GM23338 (cell line): ENCODE measurements at regions not wholly inside any gene's neighbourhood (a gene's known extent, or its start where the extent isn't known, plus 50 kb on each side); places are given as distances from the start of the nearest gene placed in this dataset.

Experiments
- ATAC-seq: fragments of 200-7000 bp; cut with Tn5 transposase; 3 replicates; pipeline ENCODE4 v1.9.1; 2020
- DNase-seq: peaks from one replicate; pipeline ENCODE4 v3.0.0-alpha.2; 2015; ENCODE audit warnings: low spot score
- H2AFZ ChIP-seq: fragments of 200-600 bp; sonication (generic); 2 replicates; pipeline ENCODE4 v1.8.0; 2016; ENCODE audit warnings: antibody characterized with exemption, mild to moderate bottlenecking, moderate library complexity
- H3F3A ChIP-seq: fragments of 200-600 bp; sonication (generic); replicated peaks from 2 replicates; pipeline ENCODE4 v1.8.0; 2017; ENCODE audit warnings: antibody characterized with exemption, mixed run types, low read depth
- H3K27ac ChIP-seq: fragments of 200-600 bp; sonication (generic); 2 replicates; pipeline ENCODE4 v1.6.1; 2016; ENCODE audit warnings: low read depth
- H3K27me3 ChIP-seq: fragments of 200-600 bp; sonication (generic); 2 replicates; pipeline ENCODE4 v1.8.0; 2016; ENCODE audit warnings: mild to moderate bottlenecking, mixed run types, moderate library complexity; ENCODE audit not compliant: insufficient read depth
- H3K36me3 ChIP-seq: fragments of 200-600 bp; sonication (generic); 2 replicates; pipeline ENCODE4 v1.8.0; 2016; ENCODE audit warnings: mild to moderate bottlenecking; ENCODE audit not compliant: insufficient read depth
- H3K4me1 ChIP-seq: fragments of 200-600 bp; sonication (generic); 2 replicates; pipeline ENCODE4 v1.8.0; 2016; ENCODE audit warnings: mild to moderate bottlenecking, moderate library complexity; ENCODE audit not compliant: insufficient read depth
- H3K4me2 ChIP-seq: fragments of 200-600 bp; sonication (generic); 2 replicates; pipeline ENCODE4 v1.7.1; 2017; ENCODE audit warnings: mixed run types
- H3K4me3 ChIP-seq: fragments of 200-600 bp; sonication (generic); 2 replicates; pipeline ENCODE4 v1.6.1; 2016; ENCODE audit warnings: mixed run types
- H3K79me2 ChIP-seq: fragments of 200-600 bp; sonication (generic); replicated peaks from 2 replicates; pipeline ENCODE4 v1.8.0; 2017; ENCODE audit warnings: mild to moderate bottlenecking; ENCODE audit not compliant: insufficient read depth
- H3K9me2 ChIP-seq: fragments of 200-600 bp; sonication (generic); 2 replicates; pipeline ENCODE4 v1.8.0; 2017; ENCODE audit not compliant: insufficient read depth
- H4K20me1 ChIP-seq: fragments of 200-600 bp; sonication (generic); replicated peaks from 2 replicates; pipeline ENCODE4 v1.8.0; 2017; ENCODE audit warnings: mild to moderate bottlenecking; ENCODE audit not compliant: insufficient read depth
- H3K27ac Mint-ChIP-seq: 2 replicates; pipeline ENCODE4 v1.8.0; 2020; ENCODE audit warnings: inconsistent platforms, mild to moderate bottlenecking, moderate library complexity, mixed read lengths
- H3K27me3 Mint-ChIP-seq: 3 replicates; pipeline ENCODE4 v1.8.0; 2022; ENCODE audit warnings: low read depth, mild to moderate bottlenecking, moderate library complexity, mixed read lengths, inconsistent platforms; ENCODE audit not compliant: insufficient read depth, poor library complexity
- H3K36me3 Mint-ChIP-seq: 3 replicates; pipeline ENCODE4 v1.8.0; 2021; ENCODE audit warnings: low read depth, mild to moderate bottlenecking, inconsistent platforms, moderate library complexity, mixed read lengths
- H3K4me1 Mint-ChIP-seq: 3 replicates; pipeline ENCODE4 v1.8.0; 2020; ENCODE audit warnings: mild to moderate bottlenecking, inconsistent platforms, mixed read lengths
- H3K4me3 Mint-ChIP-seq: 3 replicates; pipeline ENCODE4 v1.8.0; 2021; ENCODE audit warnings: moderate library complexity, mild to moderate bottlenecking, inconsistent platforms, mixed read lengths
- H3K9me3 Mint-ChIP-seq: 3 replicates; pipeline ENCODE4 v1.8.0; 2020; ENCODE audit warnings: moderate library complexity, mild to moderate bottlenecking, inconsistent platforms, mixed read lengths
- EZH2 ChIP-seq: fragments of 200-600 bp; sonication (generic); IDR thresholded peaks from one replicate; pipeline ENCODE4 v1.8.0; 2017; ENCODE audit warnings: antibody characterized with exemption, mild to moderate bottlenecking, low read depth; ENCODE audit not compliant: unreplicated experiment
- NANOG ChIP-seq: IDR thresholded peaks from 2 replicates; pipeline ENCODE4 v1.6.1; 2016; ENCODE audit warnings: antibody characterized with exemption, borderline replicate concordance
- POLR2AphosphoS5 ChIP-seq: IDR thresholded peaks from 2 replicates; pipeline ENCODE4 v1.6.1; 2016; ENCODE audit warnings: antibody characterized with exemption, low read depth
- STAT1 ChIP-seq: IDR thresholded peaks from one replicate; pipeline ENCODE4 v1.6.1; 2016; ENCODE audit warnings: antibody characterized with exemption; ENCODE audit not compliant: unreplicated experiment
- ZNF114 ChIP-seq: fragments of 250-450 bp; sonication (Bioruptor Pico); IDR thresholded peaks from 2 replicates; pipeline ENCODE4 v1.5.0; 2020; ENCODE audit warnings: mild to moderate bottlenecking, moderate library complexity
- TF ChIP-seq, protein P1 (sequence below): IDR thresholded peaks from one replicate; pipeline ENCODE4 v1.6.1; 2018; ENCODE audit warnings: antibody characterized with exemption; ENCODE audit not compliant: unreplicated experiment
- TF ChIP-seq, protein P2 (sequence below), 2 experiments: fragments of 200-600 bp in 1 of 2; sonication (generic) in 1 of 2; conservative IDR thresholded peaks; 2 replicates each; pipeline versions ENCODE4 v1.5.1 to v1.6.1; 2016 to 2017; ENCODE audit warnings: antibody characterized with exemption in 2 of 2, low read depth in 2 of 2, mild to moderate bottlenecking in 2 of 2, moderate library complexity in 1 of 2
- TF ChIP-seq, protein P3 (sequence below): IDR thresholded peaks from 2 replicates; pipeline ENCODE4 v1.6.1; 2016; ENCODE audit warnings: antibody characterized with exemption
- TF ChIP-seq, protein P4 (sequence below): fragments of 250-450 bp; sonication (Bioruptor Pico); IDR thresholded peaks from 2 replicates; pipeline ENCODE4 v1.5.0; 2020; ENCODE audit warnings: mild to moderate bottlenecking, moderate library complexity

DNA sequence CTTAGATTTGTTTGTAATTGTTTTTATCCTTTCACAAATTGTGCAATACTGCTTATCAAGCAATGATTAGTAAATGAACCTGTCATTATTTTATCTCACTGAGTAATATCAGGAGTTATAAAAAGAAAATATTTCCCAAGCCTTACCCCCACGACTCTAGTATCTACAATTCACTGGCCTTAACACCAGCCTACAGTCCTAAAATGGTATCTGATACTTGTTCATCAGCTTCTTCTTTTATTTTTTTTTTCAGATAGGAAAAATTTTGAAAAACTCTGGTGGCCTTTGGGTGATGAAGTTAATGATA is 160.8 kb upstream of the FOXA2 start:
- Histone ChIP-seq H3K27me3 (no peaks in the 10 kb centered on the region), H3K79me2 (no peaks in the 10 kb centered on the region), H3F3A (no peaks in the 10 kb centered on the region), H3K4me1 (no peaks in the 10 kb centered on the region), H3K4me3 (no peak overlapping the region), H3K4me2 (no peak overlapping the region), H2AFZ (no peak overlapping the region), H3K36me3 (no peaks in the 10 kb centered on the region), H4K20me1 (no peaks in the 10 kb centered on the region), H3K9me2 (peaks cover 16% of the 10 kb centered on the region; the same call in 1 of the 2 replicates), H3K27ac (no peak overlapping the region)
- DNase-seq (no peak), ATAC-seq (no peak)
- no peak overlapping the region for H3K4me3 Mint-ChIP-seq
- H3K36me3 Mint-ChIP-seq, result no peaks in the 10 kb centered on the region
- H3K27ac Mint-ChIP-seq, result no peak overlapping the region
- TF ChIP-seq POLR2AphosphoS5 (no peak), ZNF114 (CRISPR knock-in tag) (no peak), NANOG (no peak), STAT1 (no peak), EZH2 (no peak)
- TF ChIP-seq, protein P1, sequence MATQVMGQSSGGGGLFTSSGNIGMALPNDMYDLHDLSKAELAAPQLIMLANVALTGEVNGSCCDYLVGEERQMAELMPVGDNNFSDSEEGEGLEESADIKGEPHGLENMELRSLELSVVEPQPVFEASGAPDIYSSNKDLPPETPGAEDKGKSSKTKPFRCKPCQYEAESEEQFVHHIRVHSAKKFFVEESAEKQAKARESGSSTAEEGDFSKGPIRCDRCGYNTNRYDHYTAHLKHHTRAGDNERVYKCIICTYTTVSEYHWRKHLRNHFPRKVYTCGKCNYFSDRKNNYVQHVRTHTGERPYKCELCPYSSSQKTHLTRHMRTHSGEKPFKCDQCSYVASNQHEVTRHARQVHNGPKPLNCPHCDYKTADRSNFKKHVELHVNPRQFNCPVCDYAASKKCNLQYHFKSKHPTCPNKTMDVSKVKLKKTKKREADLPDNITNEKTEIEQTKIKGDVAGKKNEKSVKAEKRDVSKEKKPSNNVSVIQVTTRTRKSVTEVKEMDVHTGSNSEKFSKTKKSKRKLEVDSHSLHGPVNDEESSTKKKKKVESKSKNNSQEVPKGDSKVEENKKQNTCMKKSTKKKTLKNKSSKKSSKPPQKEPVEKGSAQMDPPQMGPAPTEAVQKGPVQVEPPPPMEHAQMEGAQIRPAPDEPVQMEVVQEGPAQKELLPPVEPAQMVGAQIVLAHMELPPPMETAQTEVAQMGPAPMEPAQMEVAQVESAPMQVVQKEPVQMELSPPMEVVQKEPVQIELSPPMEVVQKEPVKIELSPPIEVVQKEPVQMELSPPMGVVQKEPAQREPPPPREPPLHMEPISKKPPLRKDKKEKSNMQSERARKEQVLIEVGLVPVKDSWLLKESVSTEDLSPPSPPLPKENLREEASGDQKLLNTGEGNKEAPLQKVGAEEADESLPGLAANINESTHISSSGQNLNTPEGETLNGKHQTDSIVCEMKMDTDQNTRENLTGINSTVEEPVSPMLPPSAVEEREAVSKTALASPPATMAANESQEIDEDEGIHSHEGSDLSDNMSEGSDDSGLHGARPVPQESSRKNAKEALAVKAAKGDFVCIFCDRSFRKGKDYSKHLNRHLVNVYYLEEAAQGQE, result no peak
- TF ChIP-seq, protein P2, sequence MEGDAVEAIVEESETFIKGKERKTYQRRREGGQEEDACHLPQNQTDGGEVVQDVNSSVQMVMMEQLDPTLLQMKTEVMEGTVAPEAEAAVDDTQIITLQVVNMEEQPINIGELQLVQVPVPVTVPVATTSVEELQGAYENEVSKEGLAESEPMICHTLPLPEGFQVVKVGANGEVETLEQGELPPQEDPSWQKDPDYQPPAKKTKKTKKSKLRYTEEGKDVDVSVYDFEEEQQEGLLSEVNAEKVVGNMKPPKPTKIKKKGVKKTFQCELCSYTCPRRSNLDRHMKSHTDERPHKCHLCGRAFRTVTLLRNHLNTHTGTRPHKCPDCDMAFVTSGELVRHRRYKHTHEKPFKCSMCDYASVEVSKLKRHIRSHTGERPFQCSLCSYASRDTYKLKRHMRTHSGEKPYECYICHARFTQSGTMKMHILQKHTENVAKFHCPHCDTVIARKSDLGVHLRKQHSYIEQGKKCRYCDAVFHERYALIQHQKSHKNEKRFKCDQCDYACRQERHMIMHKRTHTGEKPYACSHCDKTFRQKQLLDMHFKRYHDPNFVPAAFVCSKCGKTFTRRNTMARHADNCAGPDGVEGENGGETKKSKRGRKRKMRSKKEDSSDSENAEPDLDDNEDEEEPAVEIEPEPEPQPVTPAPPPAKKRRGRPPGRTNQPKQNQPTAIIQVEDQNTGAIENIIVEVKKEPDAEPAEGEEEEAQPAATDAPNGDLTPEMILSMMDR (conservative IDR thresholded peaks at IDR 0.05; ENCODE audit: low read depth in 2 of 2), result no peak
- TF ChIP-seq, protein P3, sequence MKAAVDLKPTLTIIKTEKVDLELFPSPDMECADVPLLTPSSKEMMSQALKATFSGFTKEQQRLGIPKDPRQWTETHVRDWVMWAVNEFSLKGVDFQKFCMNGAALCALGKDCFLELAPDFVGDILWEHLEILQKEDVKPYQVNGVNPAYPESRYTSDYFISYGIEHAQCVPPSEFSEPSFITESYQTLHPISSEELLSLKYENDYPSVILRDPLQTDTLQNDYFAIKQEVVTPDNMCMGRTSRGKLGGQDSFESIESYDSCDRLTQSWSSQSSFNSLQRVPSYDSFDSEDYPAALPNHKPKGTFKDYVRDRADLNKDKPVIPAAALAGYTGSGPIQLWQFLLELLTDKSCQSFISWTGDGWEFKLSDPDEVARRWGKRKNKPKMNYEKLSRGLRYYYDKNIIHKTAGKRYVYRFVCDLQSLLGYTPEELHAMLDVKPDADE, result no peak
- peaks cover 9% of the 10 kb centered on the region for H3K27me3 Mint-ChIP-seq
- H3K9me3 Mint-ChIP-seq, result peaks cover 4% of the 10 kb centered on the region; the same call in 2 of the 3 replicates
- no peaks in the 10 kb centered on the region for H3K4me1 Mint-ChIP-seq

DNA sequence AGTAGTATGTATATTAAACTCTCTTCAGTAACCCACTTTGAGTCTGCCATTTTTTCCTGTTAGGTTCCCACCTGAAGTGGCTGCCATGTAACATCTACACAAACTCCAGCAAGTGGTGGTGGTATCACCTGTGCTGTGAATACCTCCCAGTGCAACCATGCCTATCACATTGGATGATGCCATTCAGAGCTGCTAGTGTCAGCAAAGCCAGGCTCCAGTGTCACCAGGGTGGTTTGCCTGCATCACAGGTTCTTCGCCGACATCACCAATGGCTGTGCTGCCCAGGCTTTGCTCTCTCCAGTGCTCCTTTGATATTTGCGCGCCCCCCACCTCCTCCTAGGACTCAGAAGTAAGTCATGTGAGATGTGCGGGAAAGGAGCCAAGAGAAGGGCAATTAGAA is 162.6 kb upstream of the FOXA2 start:
- Histone ChIP-seq H3F3A (no peaks in the 10 kb centered on the region), H3K9me2 (peaks cover 11% of the 10 kb centered on the region; the same call in 1 of the 2 replicates), H3K4me2 (no peak overlapping the region), H2AFZ (no peak overlapping the region), H3K27me3 (no peaks in the 10 kb centered on the region), H3K79me2 (no peaks in the 10 kb centered on the region), H3K4me3 (no peak overlapping the region), H3K27ac (no peak overlapping the region), H3K36me3 (no peaks in the 10 kb centered on the region), H3K4me1 (no peaks in the 10 kb centered on the region), H4K20me1 (no peaks in the 10 kb centered on the region)
- Mint-ChIP-seq H3K36me3 (no peaks in the 10 kb centered on the region), H3K4me3 (no peak overlapping the region), H3K27me3 (peaks cover 9% of the 10 kb centered on the region), H3K4me1 (no peaks in the 10 kb centered on the region), H3K27ac (no peak overlapping the region), H3K9me3 (peaks cover 4% of the 10 kb centered on the region; the same call in 2 of the 3 replicates)
- DNase-seq (no peak), ATAC-seq (no peak)
- no peak for TF ChIP-seq POLR2AphosphoS5
- TF ChIP-seq, protein P4, sequence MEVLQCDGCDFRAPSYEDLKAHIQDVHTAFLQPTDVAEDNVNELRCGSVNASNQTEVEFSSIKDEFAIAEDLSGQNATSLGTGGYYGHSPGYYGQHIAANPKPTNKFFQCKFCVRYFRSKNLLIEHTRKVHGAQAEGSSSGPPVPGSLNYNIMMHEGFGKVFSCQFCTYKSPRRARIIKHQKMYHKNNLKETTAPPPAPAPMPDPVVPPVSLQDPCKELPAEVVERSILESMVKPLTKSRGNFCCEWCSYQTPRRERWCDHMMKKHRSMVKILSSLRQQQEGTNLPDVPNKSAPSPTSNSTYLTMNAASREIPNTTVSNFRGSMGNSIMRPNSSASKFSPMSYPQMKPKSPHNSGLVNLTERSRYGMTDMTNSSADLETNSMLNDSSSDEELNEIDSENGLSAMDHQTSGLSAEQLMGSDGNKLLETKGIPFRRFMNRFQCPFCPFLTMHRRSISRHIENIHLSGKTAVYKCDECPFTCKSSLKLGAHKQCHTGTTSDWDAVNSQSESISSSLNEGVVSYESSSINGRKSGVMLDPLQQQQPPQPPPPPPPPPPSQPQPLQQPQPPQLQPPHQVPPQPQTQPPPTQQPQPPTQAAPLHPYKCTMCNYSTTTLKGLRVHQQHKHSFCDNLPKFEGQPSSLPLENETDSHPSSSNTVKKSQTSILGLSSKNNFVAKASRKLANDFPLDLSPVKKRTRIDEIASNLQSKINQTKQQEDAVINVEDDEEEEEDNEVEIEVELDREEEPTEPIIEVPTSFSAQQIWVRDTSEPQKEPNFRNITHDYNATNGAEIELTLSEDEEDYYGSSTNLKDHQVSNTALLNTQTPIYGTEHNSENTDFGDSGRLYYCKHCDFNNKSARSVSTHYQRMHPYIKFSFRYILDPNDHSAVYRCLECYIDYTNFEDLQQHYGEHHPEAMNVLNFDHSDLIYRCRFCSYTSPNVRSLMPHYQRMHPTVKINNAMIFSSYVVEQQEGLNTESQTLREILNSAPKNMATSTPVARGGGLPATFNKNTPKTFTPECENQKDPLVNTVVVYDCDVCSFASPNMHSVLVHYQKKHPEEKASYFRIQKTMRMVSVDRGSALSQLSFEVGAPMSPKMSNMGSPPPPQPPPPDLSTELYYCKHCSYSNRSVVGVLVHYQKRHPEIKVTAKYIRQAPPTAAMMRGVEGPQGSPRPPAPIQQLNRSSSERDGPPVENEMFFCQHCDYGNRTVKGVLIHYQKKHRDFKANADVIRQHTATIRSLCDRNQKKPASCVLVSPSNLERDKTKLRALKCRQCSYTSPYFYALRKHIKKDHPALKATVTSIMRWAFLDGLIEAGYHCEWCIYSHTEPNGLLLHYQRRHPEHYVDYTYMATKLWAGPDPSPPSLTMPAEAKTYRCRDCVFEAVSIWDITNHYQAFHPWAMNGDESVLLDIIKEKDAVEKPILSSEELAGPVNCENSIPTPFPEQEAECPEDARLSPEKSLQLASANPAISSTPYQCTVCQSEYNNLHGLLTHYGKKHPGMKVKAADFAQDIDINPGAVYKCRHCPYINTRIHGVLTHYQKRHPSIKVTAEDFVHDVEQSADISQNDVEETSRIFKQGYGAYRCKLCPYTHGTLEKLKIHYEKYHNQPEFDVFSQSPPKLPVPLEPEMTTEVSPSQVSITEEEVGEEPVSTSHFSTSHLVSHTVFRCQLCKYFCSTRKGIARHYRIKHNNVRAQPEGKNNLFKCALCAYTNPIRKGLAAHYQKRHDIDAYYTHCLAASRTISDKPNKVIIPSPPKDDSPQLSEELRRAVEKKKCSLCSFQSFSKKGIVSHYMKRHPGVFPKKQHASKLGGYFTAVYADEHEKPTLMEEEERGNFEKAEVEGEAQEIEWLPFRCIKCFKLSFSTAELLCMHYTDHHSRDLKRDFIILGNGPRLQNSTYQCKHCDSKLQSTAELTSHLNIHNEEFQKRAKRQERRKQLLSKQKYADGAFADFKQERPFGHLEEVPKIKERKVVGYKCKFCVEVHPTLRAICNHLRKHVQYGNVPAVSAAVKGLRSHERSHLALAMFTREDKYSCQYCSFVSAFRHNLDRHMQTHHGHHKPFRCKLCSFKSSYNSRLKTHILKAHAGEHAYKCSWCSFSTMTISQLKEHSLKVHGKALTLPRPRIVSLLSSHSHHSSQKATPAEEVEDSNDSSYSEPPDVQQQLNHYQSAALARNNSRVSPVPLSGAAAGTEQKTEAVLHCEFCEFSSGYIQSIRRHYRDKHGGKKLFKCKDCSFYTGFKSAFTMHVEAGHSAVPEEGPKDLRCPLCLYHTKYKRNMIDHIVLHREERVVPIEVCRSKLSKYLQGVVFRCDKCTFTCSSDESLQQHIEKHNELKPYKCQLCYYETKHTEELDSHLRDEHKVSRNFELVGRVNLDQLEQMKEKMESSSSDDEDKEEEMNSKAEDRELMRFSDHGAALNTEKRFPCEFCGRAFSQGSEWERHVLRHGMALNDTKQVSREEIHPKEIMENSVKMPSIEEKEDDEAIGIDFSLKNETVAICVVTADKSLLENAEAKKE (CRISPR knock-in tag), result no peak
- no peak for TF ChIP-seq EZH2
- TF ChIP-seq ZNF114 (CRISPR knock-in tag), result no peak
